Mesenchymal stem cell (in vitro differentiated cells and primary cell): ENCODE measurements at regions not wholly inside any gene's neighbourhood (a gene's known extent, or its start where the extent isn't known, plus 50 kb on each side); places are given as distances from the start of the nearest gene placed in this dataset.

Source experiments
- DNase-seq: peaks from one replicate; pipeline ENCODE4 v3.0.0-alpha.2; 2013
- H2AFZ ChIP-seq: one replicate; pipeline ENCODE4 v1.6.1; 2013; ENCODE audit warnings: low read depth, mild to moderate bottlenecking, control low read depth, inconsistent platforms, low read length, moderate library complexity
- H2AK5ac ChIP-seq: 2 replicates; pipeline ENCODE4 v1.6.1; 2013; ENCODE audit warnings: low read length, moderate library complexity, mild to moderate bottlenecking, inconsistent platforms; ENCODE audit not compliant: severe bottlenecking
- H2BK120ac ChIP-seq: one replicate; pipeline ENCODE4 v1.6.1; 2013; ENCODE audit warnings: low read depth, mild to moderate bottlenecking, inconsistent platforms, low read length, moderate library complexity
- H2BK12ac ChIP-seq, 2 experiments: one replicate each; pipeline ENCODE4 v1.6.1; 2013; ENCODE audit warnings: inconsistent platforms in 2 of 2, low read length in 2 of 2, mild to moderate bottlenecking in 2 of 2, moderate library complexity in 2 of 2, control low read depth in 1 of 2
- H2BK15ac ChIP-seq: one replicate; pipeline ENCODE4 v1.6.1; 2013; ENCODE audit warnings: mild to moderate bottlenecking, low read depth, inconsistent platforms; ENCODE audit not compliant: poor library complexity, severe bottlenecking
- H2BK5ac ChIP-seq: 2 replicates; pipeline ENCODE4 v1.6.1; 2013; ENCODE audit warnings: low read depth, mild to moderate bottlenecking, low read length, control low read depth, inconsistent platforms; ENCODE audit not compliant: poor library complexity, severe bottlenecking
- H3K14ac ChIP-seq, 2 experiments: one replicate each; pipeline ENCODE4 v1.6.1; 2013; ENCODE audit warnings: inconsistent platforms in 2 of 2, low read length in 2 of 2, control low read depth in 1 of 2, mild to moderate bottlenecking in 1 of 2, moderate library complexity in 1 of 2
- H3K18ac ChIP-seq, 2 experiments: one replicate each; pipeline ENCODE4 v1.6.1; 2013; ENCODE audit warnings: inconsistent platforms in 2 of 2, low read length in 2 of 2, control low read depth in 1 of 2, low read depth in 1 of 2, mild to moderate bottlenecking in 1 of 2
- H3K23ac ChIP-seq, 2 experiments: one replicate each; pipeline ENCODE4 v1.6.1; 2013; ENCODE audit warnings: inconsistent platforms in 2 of 2, low read length in 2 of 2, mild to moderate bottlenecking in 2 of 2, moderate library complexity in 2 of 2, control low read depth in 1 of 2
- H3K27ac ChIP-seq: 2 replicates; pipeline ENCODE4 v1.5.1; 2013; ENCODE audit warnings: mild to moderate bottlenecking, moderate library complexity, low read length, control low read depth, inconsistent platforms; ENCODE audit not compliant: poor library complexity, severe bottlenecking
- H3K27me3 ChIP-seq, 2 experiments: 2 replicates each; pipeline versions ENCODE4 v1.6.1 to v1.7.0; 2013; ENCODE audit warnings: low read length in 2 of 2, mild to moderate bottlenecking in 2 of 2, moderate library complexity in 2 of 2, control low read depth in 1 of 2, inconsistent platforms in 1 of 2; ENCODE audit not compliant: control insufficient read depth in 1 of 2, insufficient read depth in 1 of 2
- H3K36me3 ChIP-seq, 2 experiments: 2 replicates each; pipeline versions ENCODE4 v1.6.1 to v1.7.0; 2013; ENCODE audit warnings: low read length in 2 of 2, control low read depth in 1 of 2, inconsistent platforms in 1 of 2, low read depth in 1 of 2, mild to moderate bottlenecking in 1 of 2; ENCODE audit not compliant: insufficient read depth in 2 of 2, control insufficient read depth in 1 of 2
- H3K4ac ChIP-seq, 2 experiments: one replicate each; pipeline ENCODE4 v1.6.1; 2013; ENCODE audit warnings: inconsistent platforms in 2 of 2, low read length in 2 of 2, mild to moderate bottlenecking in 2 of 2, moderate library complexity in 2 of 2, control low read depth in 1 of 2, low read depth in 1 of 2
- H3K4me1 ChIP-seq: 2 replicates; pipeline ENCODE4 v1.6.1; 2013; ENCODE audit warnings: low read depth, low read length, control low read depth; ENCODE audit not compliant: control insufficient read depth, insufficient read depth
- H3K4me2 ChIP-seq: 2 replicates; pipeline ENCODE4 v1.6.1; 2013; ENCODE audit warnings: low read length, mild to moderate bottlenecking, inconsistent platforms; ENCODE audit not compliant: poor library complexity, severe bottlenecking
- H3K4me3 ChIP-seq, 2 experiments: 2 replicates each; pipeline versions ENCODE4 v1.5.1 to v1.7.0; 2013; ENCODE audit warnings: low read length in 2 of 2, mild to moderate bottlenecking in 2 of 2, control low read depth in 1 of 2, low read depth in 1 of 2; ENCODE audit not compliant: insufficient read depth in 1 of 2
- H3K79me1 ChIP-seq: replicated peaks from 2 replicates; pipeline ENCODE4 v1.6.1; 2013; ENCODE audit warnings: mild to moderate bottlenecking, control low read depth, low read length, inconsistent platforms; ENCODE audit not compliant: poor library complexity, severe bottlenecking
- H3K9ac ChIP-seq: 2 replicates; pipeline ENCODE4 v1.7.0; 2013; ENCODE audit warnings: mild to moderate bottlenecking, low read length, moderate library complexity
- H3K9me3 ChIP-seq: 2 replicates; pipeline ENCODE4 v1.7.0; 2013; ENCODE audit warnings: mild to moderate bottlenecking, low read length; ENCODE audit not compliant: control insufficient read depth
- H4K8ac ChIP-seq: one replicate; pipeline ENCODE4 v1.6.1; 2013; ENCODE audit warnings: inconsistent platforms, mild to moderate bottlenecking, low read length, moderate library complexity
- H4K91ac ChIP-seq: one replicate; pipeline ENCODE4 v1.6.1; 2013; ENCODE audit warnings: mild to moderate bottlenecking, low read length, inconsistent platforms
- WGBS: methylation state at CpG from one replicate; pipeline ENCODE4 v1.1.7; 2013; ENCODE audit warnings: mixed read lengths; 5-methylcytosine and 5-hydroxymethylcytosine counted together

DNA sequence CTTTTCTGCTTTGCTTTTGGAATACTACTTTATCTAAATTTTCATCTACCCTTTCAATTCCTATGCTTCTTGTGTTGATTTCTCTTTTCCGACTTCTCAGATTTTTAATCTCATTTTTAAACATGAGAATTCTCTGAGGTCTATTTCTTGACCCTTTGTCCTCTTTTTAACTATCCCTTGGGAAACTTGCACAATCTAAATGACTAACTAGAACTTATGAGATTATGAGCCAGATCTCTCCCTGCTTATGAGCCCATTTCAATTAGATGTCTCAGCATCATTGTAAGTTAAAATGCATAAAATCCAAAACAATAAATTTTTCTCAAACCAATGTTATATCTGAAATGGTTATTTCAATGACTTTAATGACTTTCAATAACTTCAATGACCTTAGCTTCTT is 296.9 kb upstream of the AGTR1 start:
- WGBS: 95% methylated on average over 1 of the region's 1 CpG
- H2BK15ac ChIP-seq: no peak overlapping the region

DNA sequence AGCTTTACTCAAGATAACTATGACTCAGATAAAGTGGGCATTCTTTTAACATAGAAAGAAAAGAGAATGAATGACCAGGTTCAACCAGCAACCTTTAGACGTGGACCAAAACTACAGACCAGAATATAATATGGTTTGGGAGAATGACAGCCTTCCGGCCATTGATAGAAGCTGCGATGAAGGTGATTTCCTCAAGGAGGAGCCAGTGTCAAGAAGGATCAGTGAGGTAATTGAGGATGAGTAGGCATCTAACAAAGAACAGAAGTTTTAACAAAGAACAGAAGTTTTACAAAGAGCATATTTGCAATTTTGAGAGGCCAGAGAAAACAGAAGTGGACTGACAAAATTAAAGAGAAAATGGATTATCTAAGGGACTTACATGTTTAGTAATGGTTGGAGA is 289.0 kb upstream of the AGTR1 start:
- Histone ChIP-seq H3K27ac (no peak overlapping the region), H3K9me3 (no peaks in the 10 kb centered on the region), H3K36me3 (no peaks in the 10 kb centered on the region), H3K18ac (no peak overlapping the region), H3K9ac (no peak overlapping the region), H3K4me1 (no peaks in the 10 kb centered on the region), H3K23ac (no peak overlapping the region), H2BK12ac (no peak overlapping the region), H3K4me3 (no peak overlapping the region), H2BK15ac (no peak overlapping the region), H2BK5ac (no peak overlapping the region), H2AK5ac (no peak overlapping the region), H3K79me1 (no peaks in the 10 kb centered on the region), H3K4ac (no peak overlapping the region), H2BK120ac (no peak overlapping the region), H3K4me2 (no peak overlapping the region), H4K8ac (no peak overlapping the region), H2AFZ (no peak overlapping the region), H3K27me3 (no peaks in the 10 kb centered on the region), H3K14ac (no peak overlapping the region), H4K91ac (no peak overlapping the region)
- DNase-seq: no peak
- WGBS: 84% methylated on average over 3 of the region's 3 CpGs

More for the DNA sequence above, 296.9 kb upstream of the AGTR1 start:
- Histone ChIP-seq H3K4me1 (no peaks in the 10 kb centered on the region), H3K27me3 (no peaks in the 10 kb centered on the region), H2AK5ac (no peak overlapping the region), H3K36me3 (no peaks in the 10 kb centered on the region), H3K27ac (no peak overlapping the region), H2AFZ (no peak overlapping the region), H3K23ac (no peak overlapping the region), H3K14ac (no peak overlapping the region), H3K9me3 (no peaks in the 10 kb centered on the region), H3K4me2 (no peak overlapping the region), H3K4me3 (no peak overlapping the region), H3K4ac (no peak overlapping the region), H2BK5ac (no peak overlapping the region), H4K8ac (no peak overlapping the region), H2BK120ac (no peak overlapping the region), H3K9ac (no peak overlapping the region), H3K18ac (no peak overlapping the region), H3K79me1 (no peaks in the 10 kb centered on the region), H4K91ac (no peak overlapping the region), H2BK12ac (no peak overlapping the region)
- peak; percentile 11 for DNase-seq

DNA sequence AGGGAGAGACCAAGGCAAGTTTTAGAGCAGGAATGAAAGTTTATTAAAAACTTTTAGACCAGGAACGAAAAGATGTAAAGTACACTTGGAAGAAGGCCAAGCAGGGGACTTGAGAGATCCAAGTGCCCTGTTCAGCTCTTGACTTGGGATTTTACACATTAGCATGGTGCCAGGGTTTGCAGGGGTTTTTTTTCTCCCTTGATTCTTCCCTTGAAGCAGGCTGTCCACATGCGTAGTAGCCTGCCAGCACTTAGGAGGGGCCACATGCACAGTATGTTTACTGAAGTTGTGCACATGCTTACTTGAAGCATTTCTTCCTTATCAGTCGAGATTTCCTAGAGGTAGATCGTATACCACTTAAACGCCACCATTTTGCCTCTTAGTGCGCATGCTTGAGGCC is 277.5 kb upstream of the AGTR1 start:
- Histone ChIP-seq H3K4me3 (no peak overlapping the region), H3K4me1 (no peaks in the 10 kb centered on the region), H3K27me3 (no peaks in the 10 kb centered on the region), H3K4ac (no peak overlapping the region), H2BK15ac (no peak overlapping the region), H4K91ac (no peak overlapping the region), H2BK5ac (no peak overlapping the region), H2BK12ac (no peak overlapping the region), H2BK120ac (no peak overlapping the region), H3K23ac (no peak overlapping the region), H3K18ac (no peak overlapping the region), H3K9ac (no peak overlapping the region), H3K14ac (no peak overlapping the region), H3K79me1 (no peaks in the 10 kb centered on the region), H3K27ac (no peak overlapping the region), H3K9me3 (no peaks in the 10 kb centered on the region), H3K4me2 (no peak overlapping the region), H2AK5ac (no peak overlapping the region), H3K36me3 (no peaks in the 10 kb centered on the region), H4K8ac (no peak overlapping the region), H2AFZ (no peak overlapping the region)
- 95% methylated on average over 6 of the region's 6 CpGs for WGBS
- DNase-seq: no peak

DNA sequence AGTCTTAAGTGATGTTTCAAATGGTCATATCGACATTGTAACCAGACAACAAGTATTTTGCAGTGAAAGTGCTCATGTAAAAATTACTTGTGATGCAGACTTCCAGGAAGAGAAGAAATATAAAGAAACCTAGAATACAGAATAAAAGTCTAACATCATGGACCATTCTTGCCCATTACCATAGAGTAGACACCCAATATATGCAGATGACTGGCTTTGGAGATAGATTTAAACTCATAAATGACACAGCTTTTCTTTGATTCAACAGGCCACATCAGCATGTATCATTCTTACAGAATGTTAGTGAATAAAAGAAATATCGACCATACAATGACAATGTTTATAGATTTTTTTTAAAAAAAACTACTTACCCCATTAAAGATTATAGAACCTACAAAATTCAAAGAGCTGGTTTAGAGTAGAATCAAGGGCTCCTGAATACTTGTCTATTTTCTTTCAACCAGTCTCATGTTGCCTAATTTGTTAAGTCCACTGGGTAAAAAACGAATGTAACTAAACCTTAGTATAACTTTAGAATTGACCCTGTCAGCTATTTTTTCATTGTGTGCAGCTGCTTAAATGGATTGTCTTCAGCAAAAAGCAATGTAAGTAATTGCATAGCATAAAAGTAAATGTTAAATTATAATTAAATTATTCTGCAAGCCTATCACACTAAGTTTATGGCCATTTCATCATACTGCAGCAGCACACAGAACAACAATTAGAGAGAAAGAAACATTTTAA is 268.7 kb upstream of the AGTR1 start:
- no peak overlapping the region for H3K23ac ChIP-seq
- no peaks in the 10 kb centered on the region for H3K4me1 ChIP-seq
- H3K9me3 ChIP-seq: no peaks in the 10 kb centered on the region
- no peak overlapping the region for H4K8ac ChIP-seq
- WGBS: 60% methylated on average over 1 of the region's 3 CpGs
- no peak overlapping the region for H2BK12ac ChIP-seq
- no peaks in the 10 kb centered on the region for H3K36me3 ChIP-seq
- DNase-seq: no peak
- H3K27me3 ChIP-seq: no peaks in the 10 kb centered on the region
- no peak overlapping the region for H2BK5ac ChIP-seq
- no peak overlapping the region for H2BK120ac ChIP-seq
- H3K27ac ChIP-seq: no peak overlapping the region
- H3K4ac ChIP-seq: no peak overlapping the region
- H3K14ac ChIP-seq: no peak overlapping the region
- no peaks in the 10 kb centered on the region for H3K79me1 ChIP-seq
- H2AFZ ChIP-seq: no peak overlapping the region
- H2BK15ac ChIP-seq: no peak overlapping the region
- no peak overlapping the region for H3K4me2 ChIP-seq
- H2AK5ac ChIP-seq: no peak overlapping the region
- H4K91ac ChIP-seq: no peak overlapping the region
- no peak overlapping the region for H3K4me3 ChIP-seq
- no peak overlapping the region for H3K18ac ChIP-seq
- H3K9ac ChIP-seq: no peak overlapping the region
